ENCODE measurements at regions not wholly inside any gene's neighbourhood (a gene's known extent, or its start where the extent isn't known, plus 50 kb on each side); places are given as distances from the start of the nearest gene placed in this dataset.

DNA sequence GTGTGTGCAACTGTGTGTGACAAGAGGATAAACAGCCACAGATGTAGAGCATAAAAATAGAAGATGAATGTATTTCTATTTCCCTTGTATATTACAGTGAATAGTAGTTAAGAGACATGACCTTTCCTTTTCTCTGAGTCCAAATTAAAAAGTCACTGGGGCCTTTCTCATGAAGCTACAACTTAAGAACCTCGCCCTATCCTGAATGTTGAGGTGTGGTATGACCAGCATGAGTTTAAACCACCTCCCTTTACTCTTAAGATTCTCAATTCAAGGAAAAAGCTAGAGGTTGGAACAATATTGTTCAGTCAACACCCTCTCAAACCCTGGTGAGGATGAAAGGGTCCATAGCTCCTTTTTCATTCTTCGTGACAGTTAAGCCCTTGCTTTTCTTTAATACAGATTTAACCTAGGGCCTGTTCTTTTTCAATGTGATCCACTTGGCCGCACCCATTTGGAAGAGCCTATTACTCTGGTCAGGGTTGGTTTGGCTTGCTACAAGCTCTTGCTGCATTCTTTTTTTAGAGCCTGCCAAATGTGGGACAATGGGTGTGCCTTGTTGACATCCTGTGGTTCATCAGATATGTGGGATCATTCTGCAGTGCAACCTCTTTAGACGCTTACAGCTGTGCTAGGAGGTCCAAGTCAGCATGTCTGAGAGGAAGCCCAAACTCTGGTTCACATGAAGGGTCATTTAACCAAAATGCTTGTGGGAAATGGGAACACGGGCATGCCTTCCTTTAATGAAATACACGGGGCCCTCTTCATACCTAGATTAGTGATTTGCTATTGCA lies 290.0 kb downstream of the HAO1 start:
- no peak overlapping the region for H3K4me3 Mint-ChIP-seq (ENCODE audit: unreplicated experiment)
- no peak overlapping the region for H3K27ac Mint-ChIP-seq (ENCODE audit: unreplicated experiment)
- no peaks in the 10 kb centered on the region for H3K36me3 Mint-ChIP-seq (ENCODE audit: unreplicated experiment)
- H3K9me3 Mint-ChIP-seq (ENCODE audit: unreplicated experiment) = no peaks in the 10 kb centered on the region
- TF ChIP-seq, protein P1, sequence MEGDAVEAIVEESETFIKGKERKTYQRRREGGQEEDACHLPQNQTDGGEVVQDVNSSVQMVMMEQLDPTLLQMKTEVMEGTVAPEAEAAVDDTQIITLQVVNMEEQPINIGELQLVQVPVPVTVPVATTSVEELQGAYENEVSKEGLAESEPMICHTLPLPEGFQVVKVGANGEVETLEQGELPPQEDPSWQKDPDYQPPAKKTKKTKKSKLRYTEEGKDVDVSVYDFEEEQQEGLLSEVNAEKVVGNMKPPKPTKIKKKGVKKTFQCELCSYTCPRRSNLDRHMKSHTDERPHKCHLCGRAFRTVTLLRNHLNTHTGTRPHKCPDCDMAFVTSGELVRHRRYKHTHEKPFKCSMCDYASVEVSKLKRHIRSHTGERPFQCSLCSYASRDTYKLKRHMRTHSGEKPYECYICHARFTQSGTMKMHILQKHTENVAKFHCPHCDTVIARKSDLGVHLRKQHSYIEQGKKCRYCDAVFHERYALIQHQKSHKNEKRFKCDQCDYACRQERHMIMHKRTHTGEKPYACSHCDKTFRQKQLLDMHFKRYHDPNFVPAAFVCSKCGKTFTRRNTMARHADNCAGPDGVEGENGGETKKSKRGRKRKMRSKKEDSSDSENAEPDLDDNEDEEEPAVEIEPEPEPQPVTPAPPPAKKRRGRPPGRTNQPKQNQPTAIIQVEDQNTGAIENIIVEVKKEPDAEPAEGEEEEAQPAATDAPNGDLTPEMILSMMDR (IDR thresholded peaks at IDR 0.05; ENCODE audit: partially characterized antibody, unreplicated experiment) = no peak
- peaks cover 2% of the 10 kb centered on the region for H3K27me3 Mint-ChIP-seq (ENCODE audit: unreplicated experiment)
- DNase-seq = no peak
- H3K4me1 Mint-ChIP-seq (ENCODE audit: low read depth, unreplicated experiment) = no peaks in the 10 kb centered on the region

- Mint-ChIP-seq H3K27ac (ENCODE audit: unreplicated experiment) (no peak overlapping the region), H3K27me3 (ENCODE audit: unreplicated experiment) (peaks cover under 1% of the 10 kb centered on the region), H3K36me3 (ENCODE audit: unreplicated experiment) (no peaks in the 10 kb centered on the region), H3K4me1 (ENCODE audit: low read depth, unreplicated experiment) (no peaks in the 10 kb centered on the region), H3K9me3 (ENCODE audit: unreplicated experiment) (no peaks in the 10 kb centered on the region), H3K4me3 (ENCODE audit: unreplicated experiment) (no peak overlapping the region)
- DNase-seq = no peak
- TF ChIP-seq, protein P1 (IDR thresholded peaks at IDR 0.05; ENCODE audit: partially characterized antibody, unreplicated experiment) = no peak
Observed at GRCh38 chr20:7654231-7654630, 286.0 kb downstream of the HAO1 start.

DNA sequence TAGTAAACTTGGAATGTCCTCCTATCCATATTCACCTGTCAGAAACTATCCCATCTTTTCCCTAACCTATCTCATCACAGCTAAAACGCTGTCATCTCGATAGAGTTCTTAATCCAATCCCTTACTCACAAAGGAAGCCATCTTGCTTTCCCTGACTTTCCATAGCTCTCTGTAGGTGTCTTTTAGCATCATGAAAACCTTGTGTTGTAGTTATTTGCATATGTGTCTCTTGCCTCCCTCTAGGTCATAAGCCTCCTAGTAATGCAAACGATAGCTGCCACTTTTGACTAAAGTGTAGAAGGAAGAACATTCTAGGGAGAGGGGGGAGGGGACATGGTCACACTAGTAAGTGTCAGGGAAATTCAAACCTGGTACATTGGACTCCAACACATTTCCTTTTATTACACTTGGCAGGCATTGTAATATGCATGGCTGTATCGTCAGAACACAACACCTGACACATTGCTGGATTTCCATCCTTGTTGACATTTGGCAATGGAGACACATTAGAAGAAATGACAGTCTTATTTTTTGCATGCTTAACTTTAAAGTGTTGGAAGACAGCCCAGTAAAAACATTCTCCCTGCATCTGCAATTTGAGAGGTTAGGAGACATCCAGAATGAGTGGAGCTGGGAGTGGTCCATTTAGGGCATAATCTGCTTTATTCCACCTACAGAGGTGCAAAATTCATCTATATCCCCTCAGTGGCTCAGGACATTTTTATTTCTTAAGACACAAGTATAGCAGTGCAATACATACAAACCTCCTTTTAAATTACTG lies 283.4 kb downstream of the HAO1 start:
- Mint-ChIP-seq H3K9me3 (ENCODE audit: unreplicated experiment) (no peaks in the 10 kb centered on the region), H3K27me3 (ENCODE audit: unreplicated experiment) (peaks cover 2% of the 10 kb centered on the region), H3K4me1 (ENCODE audit: low read depth, unreplicated experiment) (no peaks in the 10 kb centered on the region), H3K27ac (ENCODE audit: unreplicated experiment) (no peak overlapping the region), H3K36me3 (ENCODE audit: unreplicated experiment) (no peaks in the 10 kb centered on the region), H3K4me3 (ENCODE audit: unreplicated experiment) (no peak overlapping the region)
- DNase-seq = no peak
- TF ChIP-seq, protein P1 (IDR thresholded peaks at IDR 0.05; ENCODE audit: partially characterized antibody, unreplicated experiment) = no peak

DNA sequence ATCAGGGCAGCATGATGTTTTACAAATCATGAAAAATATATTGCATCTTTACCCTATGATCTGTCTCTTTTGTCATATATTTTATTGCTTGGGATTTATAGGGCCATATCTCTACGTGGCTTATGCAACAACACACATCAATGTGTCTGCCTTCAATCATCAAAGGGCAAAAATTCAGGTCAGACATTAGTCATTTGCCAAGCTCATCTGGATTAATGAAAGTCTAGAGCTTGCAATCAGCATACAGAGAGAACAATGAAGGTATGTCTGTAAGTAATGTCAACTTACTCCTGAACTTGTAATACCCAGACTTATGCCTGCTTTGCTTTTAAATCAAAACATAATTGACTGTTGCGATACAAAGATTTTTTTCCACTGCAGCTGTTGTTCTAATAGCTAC lies 282.7 kb downstream of the HAO1 start:
- no peak overlapping the region for H3K27ac Mint-ChIP-seq (ENCODE audit: unreplicated experiment)
- peaks cover 2% of the 10 kb centered on the region for H3K27me3 Mint-ChIP-seq (ENCODE audit: unreplicated experiment)
- DNase-seq = no peak
- H3K36me3 Mint-ChIP-seq (ENCODE audit: unreplicated experiment) = no peaks in the 10 kb centered on the region
- H3K4me3 Mint-ChIP-seq (ENCODE audit: unreplicated experiment) = no peak overlapping the region
- no peaks in the 10 kb centered on the region for H3K4me1 Mint-ChIP-seq (ENCODE audit: low read depth, unreplicated experiment)
- H3K9me3 Mint-ChIP-seq (ENCODE audit: unreplicated experiment) = no peaks in the 10 kb centered on the region
- TF ChIP-seq, protein P1 (IDR thresholded peaks at IDR 0.05; ENCODE audit: partially characterized antibody, unreplicated experiment) = no peak

- Mint-ChIP-seq H3K9me3 (ENCODE audit: unreplicated experiment) (no peaks in the 10 kb centered on the region), H3K27ac (ENCODE audit: unreplicated experiment) (no peak overlapping the region), H3K4me3 (ENCODE audit: unreplicated experiment) (no peak overlapping the region), H3K4me1 (ENCODE audit: low read depth, unreplicated experiment) (peaks cover under 1% of the 10 kb centered on the region), H3K36me3 (ENCODE audit: unreplicated experiment) (no peaks in the 10 kb centered on the region), H3K27me3 (ENCODE audit: unreplicated experiment) (peaks cover 2% of the 10 kb centered on the region)
- no peak for DNase-seq
- TF ChIP-seq, protein P1 (IDR thresholded peaks at IDR 0.05; ENCODE audit: partially characterized antibody, unreplicated experiment) = no peak
Observed at GRCh38 chr20:7660165-7660564, 280.1 kb downstream of the HAO1 start.
